Mesothelial cell of epicardium (in vitro differentiated cells): ENCODE measurements at regions not wholly inside any gene's neighbourhood (a gene's known extent, or its start where the extent isn't known, plus 50 kb on each side); places are given as distances from the start of the nearest gene placed in this dataset.
A peak's percentile ranks its signal among the peaks of the same experiment; 100 is the strongest.

Experiments used
- DNase-seq, 2 experiments: peaks; one replicate each; pipeline ENCODE4 v3.0.0; 2021; ENCODE audit warnings: low spot score in 2 of 2; ENCODE audit not compliant: unreplicated experiment in 2 of 2
- H3K27ac Mint-ChIP-seq: 2 replicates; pipeline ENCODE4 v1.8.0; 2021; ENCODE audit warnings: mixed read lengths
- H3K27me3 Mint-ChIP-seq: 2 replicates; pipeline ENCODE4 v1.8.0; 2021; ENCODE audit warnings: low read depth, mixed read lengths
- H3K36me3 Mint-ChIP-seq: 2 replicates; pipeline ENCODE4 v1.8.0; 2021; ENCODE audit warnings: mixed read lengths
- H3K4me1 Mint-ChIP-seq: 2 replicates; pipeline ENCODE4 v1.8.0; 2021; ENCODE audit warnings: mixed read lengths
- H3K4me3 Mint-ChIP-seq: 2 replicates; pipeline ENCODE4 v1.8.0; 2021; ENCODE audit warnings: mild to moderate bottlenecking, moderate library complexity, mixed read lengths
- H3K9me3 Mint-ChIP-seq: 2 replicates; pipeline ENCODE4 v1.8.0; 2021; ENCODE audit warnings: mixed read lengths
- CTCF ChIP-seq: fragments of 200-600 bp; sonication (generic); IDR thresholded peaks from one replicate; pipeline ENCODE4 v1.5.0; 2021; ENCODE audit warnings: antibody characterized with exemption; ENCODE audit not compliant: unreplicated experiment

- Mint-ChIP-seq H3K36me3 (peaks cover 12% of the 10 kb centered on the region), H3K4me3 (no peak overlapping the region), H3K27me3 (no peaks in the 10 kb centered on the region), H3K9me3 (peaks cover 18% of the 10 kb centered on the region), H3K4me1 (peaks cover 33% of the 10 kb centered on the region), H3K27ac (peak overlapping the region; percentile 92)
- no peak for TF ChIP-seq CTCF
- no peak for DNase-seq
Measured at GRCh38 chr9:87081503-87081902, 134.2 kb upstream of the GAS1 start.

GRCh38 chr9:87083986-87084385, 136.7 kb upstream of the GAS1 start:
- H3K27ac Mint-ChIP-seq, result peak overlapping the region; percentile 39
- no peak for DNase-seq
- peaks cover 8% of the 10 kb centered on the region for H3K36me3 Mint-ChIP-seq

GRCh38 chr9:87084407-87084806, 137.1 kb upstream of the GAS1 start:
- Mint-ChIP-seq H3K27me3 (no peaks in the 10 kb centered on the region), H3K27ac (peak overlapping the region; percentile 39), H3K4me1 (peaks cover 33% of the 10 kb centered on the region), H3K36me3 (peaks cover 6% of the 10 kb centered on the region), H3K4me3 (no peak overlapping the region), H3K9me3 (peaks cover 15% of the 10 kb centered on the region)
- no peak for DNase-seq
- no peak for TF ChIP-seq CTCF

More at GRCh38 chr9:87083986-87084385, 136.7 kb upstream of the GAS1 start:
- H3K4me1 Mint-ChIP-seq, result peaks cover 33% of the 10 kb centered on the region
- H3K9me3 Mint-ChIP-seq, result peaks cover 18% of the 10 kb centered on the region
- H3K4me3 Mint-ChIP-seq, result no peak overlapping the region
- TF ChIP-seq CTCF, result no peak
- no peaks in the 10 kb centered on the region for H3K27me3 Mint-ChIP-seq

GRCh38 chr9:87085073-87085472, 137.8 kb upstream of the GAS1 start:
- Mint-ChIP-seq H3K27ac (no peak overlapping the region), H3K4me1 (peaks cover 31% of the 10 kb centered on the region), H3K27me3 (no peaks in the 10 kb centered on the region), H3K36me3 (no peaks in the 10 kb centered on the region), H3K4me3 (no peak overlapping the region), H3K9me3 (peaks cover 9% of the 10 kb centered on the region)
- TF ChIP-seq CTCF, result no peak
- DNase-seq, result no peak

GRCh38 chr9:87085521-87085920, 138.2 kb upstream of the GAS1 start:
- no peaks in the 10 kb centered on the region for H3K27me3 Mint-ChIP-seq
- H3K27ac Mint-ChIP-seq, result no peak overlapping the region
- peaks cover 26% of the 10 kb centered on the region for H3K4me1 Mint-ChIP-seq
- no peak overlapping the region for H3K4me3 Mint-ChIP-seq
- H3K9me3 Mint-ChIP-seq, result peaks cover 8% of the 10 kb centered on the region
- TF ChIP-seq CTCF, result no peak
- DNase-seq, result no peak
- no peaks in the 10 kb centered on the region for H3K36me3 Mint-ChIP-seq

- DNase-seq, result no peak
- H3K27ac Mint-ChIP-seq, result no peak overlapping the region
- H3K9me3 Mint-ChIP-seq, result peaks cover 8% of the 10 kb centered on the region
- no peaks in the 10 kb centered on the region for H3K36me3 Mint-ChIP-seq
- no peak overlapping the region for H3K4me3 Mint-ChIP-seq
- no peak for TF ChIP-seq CTCF
- H3K27me3 Mint-ChIP-seq, result no peaks in the 10 kb centered on the region
- H3K4me1 Mint-ChIP-seq, result peaks cover 18% of the 10 kb centered on the region
Measured at GRCh38 chr9:87086221-87086818, 139.0 kb upstream of the GAS1 start.
